AG09309 (cell line): ENCODE measurements at regions not wholly inside any gene's neighbourhood (a gene's known extent, or its start where the extent isn't known, plus 50 kb on each side); places are given as distances from the start of the nearest gene placed in this dataset.

ENCODE experiments used
- DNase-seq: peaks from one replicate; pipeline ENCODE4 v3.0.0-alpha.2; 2010; ENCODE audit warnings: low read depth
- H3K4me3 ChIP-seq: 2 replicates; pipeline ENCODE4 v1.5.1; 2011; ENCODE audit warnings: mild to moderate bottlenecking, low read depth, low read length, moderate library complexity; ENCODE audit not compliant: control insufficient read depth
- CTCF ChIP-seq: IDR thresholded peaks from 2 replicates; pipeline ENCODE4 v1.5.1; 2011; ENCODE audit warnings: mild to moderate bottlenecking, low read depth, low read length, inconsistent platforms; ENCODE audit not compliant: insufficient read depth, control insufficient read depth; ENCODE audit errors: missing control alignments

- H3K4me3 ChIP-seq: no peak overlapping the region
- DNase-seq: no peak
- TF ChIP-seq CTCF: no peak
Measured at GRCh38 chr4:127545271-127545670, 87.5 kb upstream of the INTU start.

- no peak for TF ChIP-seq CTCF
- no peak overlapping the region for H3K4me3 ChIP-seq
- DNase-seq: no peak
Measured at GRCh38 chr4:127548990-127549925, 83.5 kb upstream of the INTU start.

GRCh38 chr4:127555106-127555505, 77.7 kb upstream of the INTU start:
- TF ChIP-seq CTCF: no peak
- DNase-seq: no peak
- no peak overlapping the region for H3K4me3 ChIP-seq

- no peak for TF ChIP-seq CTCF
- no peak for DNase-seq
- H3K4me3 ChIP-seq: no peak overlapping the region
Measured at GRCh38 chr4:127558088-127558487, 74.7 kb upstream of the INTU start.

- no peak for DNase-seq
- TF ChIP-seq CTCF: no peak
- no peak overlapping the region for H3K4me3 ChIP-seq
Measured at GRCh38 chr4:127558489-127559407, 74.0 kb upstream of the INTU start.

- H3K4me3 ChIP-seq: no peak overlapping the region
- TF ChIP-seq CTCF: no peak
- DNase-seq: no peak
Measured at GRCh38 chr4:127559981-127560380, 72.8 kb upstream of the INTU start.
